K562 (cell line): ENCODE measurements at regions not wholly inside any gene's neighbourhood (a gene's known extent, or its start where the extent isn't known, plus 50 kb on each side); places are given as distances from the start of the nearest gene placed in this dataset.

ENCODE experiments used
- ATAC-seq: fragments of 200-7000 bp; cut with Tn5 transposase; 3 replicates; pipeline ENCODE4 v1.9.1; 2020; ENCODE audit warnings: moderate library complexity
- BruUV-seq: library from RNA; stranded (reverse); fragments of 400-500 nt; replicated peaks from 2 replicates; lab custom pipeline; 2021; lab: Mats Ljungman, UMichigan
- CTCF ChIA-PET: fragments of 300-600 bp; formaldehyde crosslinking; extraction: SDS; loops from one replicate; lab custom pipeline; 2021; ENCODE audit warnings: low intra/inter-chr PET ratio; lab: Yijun Ruan, JAX
- POLR2A ChIA-PET: fragments of 300-600, 350-650 bp; sonication (Branson Sonifier 250); formaldehyde crosslinking; extraction: SDS; loops from one replicate; lab custom pipeline; 2021; ENCODE audit warnings: antibody characterized with exemption, inconsistent platforms; lab: Yijun Ruan, JAX
- DNase-seq, 4 experiments: peaks; one replicate each; pipeline versions ENCODE4 v3.0.0 to v3.0.0-alpha.2; 2011 to 2018; ENCODE audit warnings: low spot score in 3 of 4, mixed read lengths in 3 of 4; ENCODE audit errors: extremely low read depth in 1 of 4
- FAIRE-seq: peaks from 2 replicates; lab custom pipeline; 2011; peaks lifted over from hg19 to GRCh38; lab: Jason Lieb, UNC
- H2AFZ ChIP-seq: 2 replicates; pipeline ENCODE4 v1.6.0; 2011; ENCODE audit warnings: low read depth, low read length, control low read depth, inconsistent platforms
- H3K27ac ChIP-seq: fragments of 200-600 bp; 3 replicates; pipeline ENCODE4 v1.8.0; 2011; ENCODE audit warnings: low read depth, mild to moderate bottlenecking, control low read depth, inconsistent platforms, low read length, moderate library complexity, mixed read lengths; ENCODE audit errors: extremely low read depth
- H3K27me3 ChIP-seq, 2 experiments: fragments of 300-600 bp in 1 of 2; 2 replicates in 1 of 2; 3 replicates in 1 of 2; pipeline versions ENCODE4 v1.6.0 to v1.8.0; 2011; ENCODE audit warnings: inconsistent platforms in 2 of 2, low read length in 2 of 2, mild to moderate bottlenecking in 1 of 2, mixed read lengths in 1 of 2, moderate library complexity in 1 of 2; ENCODE audit not compliant: control insufficient read depth in 2 of 2, insufficient read depth in 2 of 2
- H3K36me3 ChIP-seq: fragments of 300-600 bp; 3 replicates; pipeline ENCODE4 v1.8.0; 2011; ENCODE audit warnings: mild to moderate bottlenecking, low read length, inconsistent platforms; ENCODE audit not compliant: control insufficient read depth, insufficient read depth
- H3K4me1 ChIP-seq, 2 experiments: fragments of 200-600 bp in 1 of 2; replicated peaks in 1 of 2; 2 replicates in 1 of 2; 3 replicates in 1 of 2; pipeline versions ENCODE4 v1.5.1 to v1.8.0; 2011; ENCODE audit warnings: inconsistent platforms in 2 of 2, low read length in 2 of 2, mild to moderate bottlenecking in 1 of 2, mixed read lengths in 1 of 2, moderate library complexity in 1 of 2; ENCODE audit not compliant: control insufficient read depth in 2 of 2, insufficient read depth in 2 of 2
- H3K4me2 ChIP-seq: 2 replicates; pipeline ENCODE4 v1.6.1; 2011; ENCODE audit warnings: low read length, control low read depth, inconsistent platforms, mixed read lengths; ENCODE audit not compliant: insufficient read depth
- H3K4me3 ChIP-seq: fragments of 200-600 bp; sonication (generic), shearing (Covaris generic); 2 replicates; pipeline ENCODE4 v1.5.1; 2016; ENCODE audit warnings: control low read depth, inconsistent platforms
- H3K79me2 ChIP-seq: fragments of 200-600 bp; 3 replicates; pipeline ENCODE4 v1.8.0; 2011; ENCODE audit warnings: low read length, inconsistent platforms; ENCODE audit not compliant: control insufficient read depth, insufficient read depth
- H3K9ac ChIP-seq, 2 experiments: 2 replicates each; pipeline versions ENCODE4 v1.6.0 to v1.6.1; 2011; ENCODE audit warnings: low read depth in 2 of 2, low read length in 2 of 2, control low read depth in 1 of 2, inconsistent platforms in 1 of 2, mild to moderate bottlenecking in 1 of 2, mixed read lengths in 1 of 2; ENCODE audit not compliant: insufficient read depth in 1 of 2
- H3K9me1 ChIP-seq: one replicate; pipeline ENCODE4 v1.6.0; 2011; ENCODE audit warnings: inconsistent platforms, mild to moderate bottlenecking, low read length, moderate library complexity; ENCODE audit not compliant: control insufficient read depth, insufficient read depth
- H3K9me3 ChIP-seq: replicated peaks from 2 replicates; pipeline ENCODE4 v1.5.1; 2011; ENCODE audit warnings: low read depth, low read length, inconsistent platforms; ENCODE audit not compliant: control insufficient read depth, insufficient read depth
- H4K20me1 ChIP-seq: replicated peaks from 2 replicates; pipeline ENCODE4 v1.6.1; 2011; ENCODE audit warnings: low read length, inconsistent platforms, mixed read lengths; ENCODE audit not compliant: control insufficient read depth, insufficient read depth
- CEBPB ChIP-seq: fragments of 450-650 bp; IDR thresholded peaks from 2 replicates; pipeline ENCODE4 v1.6.1; 2016; ENCODE audit warnings: missing genetic modification characterization, missing compliant biosample characterization
- ETV5 ChIP-seq: sonication (generic); formaldehyde crosslinking; IDR thresholded peaks from 2 replicates; pipeline ENCODE4 v1.4.0; 2020; ENCODE audit warnings: low read depth, mild to moderate bottlenecking, missing genetic modification reagents
- GABPB1 ChIP-seq: sonication (generic); formaldehyde crosslinking; IDR thresholded peaks from 2 replicates; pipeline ENCODE4 v1.8.0; 2022; ENCODE audit warnings: mild to moderate bottlenecking, missing genetic modification reagents
- HDAC8 ChIP-seq: fragments of 450-650 bp; IDR thresholded peaks from 2 replicates; pipeline ENCODE4 v1.6.1; 2016; ENCODE audit warnings: mild to moderate bottlenecking, missing genetic modification characterization, moderate library complexity, missing compliant biosample characterization
- KDM2B ChIP-seq: fragments of 250-450 bp; sonication (Bioruptor Pico); IDR thresholded peaks from 2 replicates; pipeline ENCODE4 v1.8.0; 2021; ENCODE audit warnings: mild to moderate bottlenecking, moderate library complexity
- SLC30A9 ChIP-seq: fragments of 250-450 bp; sonication (Bioruptor Pico); IDR thresholded peaks from 2 replicates; pipeline ENCODE4 v1.8.0; 2022; ENCODE audit warnings: mild to moderate bottlenecking, moderate library complexity
- SRF ChIP-seq, 2 experiments: fragments of 250-450, 450-650 bp in 1 of 2; sonication (Bioruptor Pico) in 1 of 2; sonication (generic) in 1 of 2; formaldehyde crosslinking; IDR thresholded peaks; 2 replicates each; pipeline versions ENCODE4 v1.5.0 to v1.5.1; 2020 to 2022; ENCODE audit warnings: mild to moderate bottlenecking in 1 of 2, missing genetic modification reagents in 1 of 2
- ZNF212 ChIP-seq: fragments of 450-650 bp; formaldehyde crosslinking; IDR thresholded peaks from 2 replicates; pipeline ENCODE4 v1.4.0; 2020; ENCODE audit warnings: mild to moderate bottlenecking
- ZNF224 ChIP-seq: sonication (generic); formaldehyde crosslinking; IDR thresholded peaks from 2 replicates; pipeline ENCODE4 v1.8.0; 2022; ENCODE audit warnings: mild to moderate bottlenecking, missing genetic modification reagents
- ZNF282 ChIP-seq: sonication (generic); formaldehyde crosslinking; IDR thresholded peaks from 2 replicates; pipeline ENCODE4 v1.8.1; 2023; ENCODE audit warnings: missing genetic modification reagents
- ZNF609 ChIP-seq: sonication (generic); formaldehyde crosslinking; IDR thresholded peaks from 2 replicates; pipeline ENCODE4 v1.8.1; 2023; ENCODE audit warnings: missing genetic modification reagents, mild to moderate bottlenecking, borderline replicate concordance
- ZNF780A ChIP-seq: fragments of 250-450 bp; sonication (Bioruptor Pico); IDR thresholded peaks from 2 replicates; pipeline ENCODE4 v1.5.0; 2021; ENCODE audit warnings: mild to moderate bottlenecking
- WGBS: fragments of 100-300 bp; shearing (Covaris generic); methylation state at CpG from one replicate; pipeline ENCODE4 v1.1.6; 2016; ENCODE audit warnings: low coverage, mixed read lengths; ENCODE audit not compliant: insufficient coverage; ENCODE audit errors: missing lambda C conversion rate; 5-methylcytosine and 5-hydroxymethylcytosine counted together
- in situ Hi-C: fragments of 300-500 bp; cut with MboI; formaldehyde crosslinking; loops from 4 replicates; pipeline ENCODE4 v1.15.0; 2018; ENCODE audit warnings: inconsistent platforms, mixed read lengths
- intact Hi-C: fragments of 100-400 bp; cut with micrococcal nuclease; formaldehyde crosslinking; loops from 2 replicates; pipeline ENCODE4 v1.14.2; 2022
- TF ChIP-seq, protein P1 (sequence below): fragments of 250-450 bp; sonication (Bioruptor Pico); IDR thresholded peaks from 2 replicates; pipeline ENCODE4 v1.5.0; 2021

DNA sequence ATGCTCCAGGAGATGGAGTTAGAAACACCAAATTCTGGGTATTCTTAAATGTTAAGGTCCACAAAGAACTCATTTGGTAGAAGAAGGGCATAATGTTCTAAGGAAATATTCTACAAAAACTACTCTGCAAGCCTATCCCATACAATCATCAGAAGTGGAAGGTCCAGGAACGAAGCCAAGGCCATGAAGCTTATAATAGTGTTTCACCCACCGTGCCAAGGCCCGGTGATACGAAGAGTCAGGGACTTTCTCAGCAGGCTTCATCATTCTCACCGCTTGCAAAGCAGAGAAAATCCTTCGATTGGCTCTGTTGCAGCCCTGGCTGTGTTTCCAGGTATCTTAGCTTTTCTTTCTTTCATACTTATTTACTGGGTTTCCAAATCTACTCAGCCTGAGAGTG, 351.9 kb upstream of the CELF2 start:
- Histone ChIP-seq H3K27me3 (no peaks in the 10 kb centered on the region), H3K9ac (no peak overlapping the region), H3K9me3 (no peaks in the 10 kb centered on the region), H3K79me2 (no peaks in the 10 kb centered on the region), H3K9me1 (no peaks in the 10 kb centered on the region), H3K4me3 (no peak overlapping the region), H3K4me2 (no peak overlapping the region), H4K20me1 (no peaks in the 10 kb centered on the region), H3K27ac (no peak overlapping the region), H3K4me1 (no peaks in the 10 kb centered on the region), H3K36me3 (no peaks in the 10 kb centered on the region), H2AFZ (no peak overlapping the region)
- in situ Hi-C loops = no loop called here
- DNase-seq = no peak
- ChIA-PET POLR2A (interaction anchor here (0.7 kb wide), 1 partner anchor 80 kb away, joined by 3 read pairs; no protein-coding TSS in a partner anchor), CTCF (no interaction called here)
- no TSS peak for BruUV-seq
- under 1% methylated on average over 6 of the region's 6 CpGs for WGBS
- FAIRE-seq = no peak
- intact Hi-C loops = no loop called here
- TF ChIP-seq CEBPB (tag) (no peak), SRF (CRISPR knock-in tag; IDR thresholded peaks at IDR 0.05) (no peak), GABPB1 (CRISPR knock-in tag) (no peak), HDAC8 (tag) (no peak), ETV5 (no peak), ZNF780A (no peak), ZNF609 (CRISPR knock-in tag) (no peak), KDM2B (CRISPR knock-in tag) (no peak), SLC30A9 (CRISPR knock-in tag) (no peak), ZNF212 (CRISPR knock-in tag) (no peak), ZNF282 (no peak), ZNF224 (no peak)
- TF ChIP-seq, protein P1, sequence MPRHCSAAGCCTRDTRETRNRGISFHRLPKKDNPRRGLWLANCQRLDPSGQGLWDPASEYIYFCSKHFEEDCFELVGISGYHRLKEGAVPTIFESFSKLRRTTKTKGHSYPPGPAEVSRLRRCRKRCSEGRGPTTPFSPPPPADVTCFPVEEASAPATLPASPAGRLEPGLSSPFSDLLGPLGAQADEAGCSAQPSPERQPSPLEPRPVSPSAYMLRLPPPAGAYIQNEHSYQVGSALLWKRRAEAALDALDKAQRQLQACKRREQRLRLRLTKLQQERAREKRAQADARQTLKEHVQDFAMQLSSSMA = no peak
- TF ChIP-seq, all 486 proteins: peak for 0
- no peak for ATAC-seq
